Activated CD4-positive, alpha-beta memory T cell treated with anti-CD3 and anti-CD28 coated beads for 36 hours (primary cell): ENCODE measurements at regions not wholly inside any gene's neighbourhood (a gene's known extent, or its start where the extent isn't known, plus 50 kb on each side); places are given as distances from the start of the nearest gene placed in this dataset.
"Not testable (repeated sequence)": the region's sequence is repeated elsewhere in the genome, so short reads cannot be mapped to it uniquely, and the experiment has no call there.

Experiments
- CTCF ChIA-PET: fragments of 350-600 bp; sonication (Branson Sonifier 250); formaldehyde crosslinking; loops from one replicate; lab custom pipeline; 2021; ENCODE audit warnings: antibody characterized with exemption, inconsistent platforms; lab: Charles Lee
- POLR2A ChIA-PET: fragments of 350-600 bp; sonication (Branson Sonifier 250); formaldehyde crosslinking; loops from one replicate; lab custom pipeline; 2021; ENCODE audit warnings: antibody characterized with exemption; lab: Charles Lee
- DNase-seq: peaks from one replicate; pipeline ENCODE4 v3.0.0-alpha.2; 2020
- H3K27ac Mint-ChIP-seq: one replicate; pipeline ENCODE4 v1.8.0; 2021; ENCODE audit warnings: mixed read lengths
- H3K27me3 Mint-ChIP-seq: one replicate; pipeline ENCODE4 v1.8.0; 2021; ENCODE audit warnings: mixed read lengths
- H3K36me3 Mint-ChIP-seq: one replicate; pipeline ENCODE4 v1.8.0; 2021; ENCODE audit warnings: mixed read lengths
- H3K4me1 Mint-ChIP-seq: one replicate; pipeline ENCODE4 v1.8.0; 2021; ENCODE audit warnings: low read depth, mixed read lengths
- H3K4me3 Mint-ChIP-seq: one replicate; pipeline ENCODE4 v1.8.0; 2021; ENCODE audit warnings: mild to moderate bottlenecking, mixed read lengths
- H3K9me3 Mint-ChIP-seq: one replicate; pipeline ENCODE4 v1.8.0; 2021; ENCODE audit warnings: mixed read lengths
- intact Hi-C: fragments of 100-400 bp; cut with micrococcal nuclease; formaldehyde crosslinking; loops from one replicate; pipeline ENCODE4 v1.15.1; 2023

GRCh38 chr13:67421475-67421874 is 191.3 kb upstream of the PCDH9 start:
- ChIA-PET POLR2A (no interaction called here), CTCF (no interaction called here)
- DNase-seq = no peak
- intact Hi-C loops = no loop called here
- Mint-ChIP-seq H3K9me3 (no peaks in the 10 kb centered on the region), H3K4me3 (no peak overlapping the region), H3K27me3 (no peaks in the 10 kb centered on the region), H3K27ac (no peak overlapping the region), H3K4me1 (no peaks in the 10 kb centered on the region), H3K36me3 (no peaks in the 10 kb centered on the region)

DNA sequence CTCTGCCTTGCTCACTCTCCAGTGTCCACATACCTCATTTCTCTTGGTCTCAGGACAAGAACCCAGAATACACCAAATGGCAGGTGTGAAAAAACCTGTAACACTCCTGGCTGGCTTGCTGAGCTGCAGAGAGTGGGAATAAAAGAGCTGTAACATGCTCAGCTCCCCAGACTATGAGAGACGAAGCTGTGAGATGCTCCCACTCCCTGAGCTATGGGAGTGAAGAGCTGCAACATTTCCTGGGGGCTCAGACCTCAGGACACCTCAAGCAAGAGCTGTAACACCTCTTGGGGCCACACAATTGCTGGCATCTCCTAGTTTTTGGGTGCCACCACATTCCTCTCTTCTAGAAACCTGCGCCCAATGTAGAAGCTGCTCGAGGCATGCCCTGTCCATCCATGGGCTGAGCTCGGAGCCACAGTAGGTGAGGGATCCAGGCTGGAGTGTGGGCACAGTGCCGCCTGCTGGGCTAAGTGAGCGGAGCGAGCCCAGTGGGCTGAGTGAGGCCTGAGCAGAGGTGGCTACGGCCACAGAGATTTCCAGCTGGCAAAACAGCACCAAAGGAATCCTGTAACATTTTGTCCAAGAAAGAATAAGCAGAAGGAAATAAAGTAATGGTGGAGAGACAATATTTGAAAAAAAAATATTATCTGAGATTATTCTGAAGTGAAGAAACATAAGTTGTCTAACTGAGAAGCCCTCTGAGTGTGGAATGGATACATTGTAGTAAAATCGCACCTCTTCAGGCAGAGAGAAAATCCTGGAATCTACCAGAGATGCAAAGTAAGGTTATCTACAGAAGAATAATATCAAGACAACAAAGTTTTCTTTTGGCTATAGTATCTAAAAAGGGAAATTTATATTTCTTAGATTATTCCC is 186.2 kb upstream of the PCDH9 start:
- H3K36me3 Mint-ChIP-seq = no peaks in the 10 kb centered on the region
- no peak for DNase-seq
- H3K4me3 Mint-ChIP-seq = no peak overlapping the region
- intact Hi-C loops = no loop called here
- ChIA-PET CTCF (no interaction called here), POLR2A (no interaction called here)
- H3K4me1 Mint-ChIP-seq = no peaks in the 10 kb centered on the region
- no peaks in the 10 kb centered on the region for H3K27me3 Mint-ChIP-seq
- H3K9me3 Mint-ChIP-seq = no peaks in the 10 kb centered on the region
- H3K27ac Mint-ChIP-seq = no peak overlapping the region

GRCh38 chr13:67410645-67411044 is 180.5 kb upstream of the PCDH9 start:
- intact Hi-C loops = no loop called here
- H3K9me3 Mint-ChIP-seq = no peaks in the 10 kb centered on the region
- no peaks in the 10 kb centered on the region for H3K36me3 Mint-ChIP-seq
- H3K27ac Mint-ChIP-seq = no peak overlapping the region
- H3K4me3 Mint-ChIP-seq = no peak overlapping the region
- POLR2A ChIA-PET = no interaction called here
- H3K4me1 Mint-ChIP-seq = no peaks in the 10 kb centered on the region
- DNase-seq = no peak
- no peaks in the 10 kb centered on the region for H3K27me3 Mint-ChIP-seq
- CTCF ChIA-PET = no interaction called here

GRCh38 chr13:67408798-67409197 is 178.7 kb upstream of the PCDH9 start:
- DNase-seq = no peak
- intact Hi-C loops = no loop called here
- Mint-ChIP-seq H3K4me3 (no peak overlapping the region), H3K27me3 (no peaks in the 10 kb centered on the region), H3K27ac (no peak overlapping the region), H3K36me3 (no peaks in the 10 kb centered on the region), H3K9me3 (no peaks in the 10 kb centered on the region), H3K4me1 (no peaks in the 10 kb centered on the region)
- POLR2A ChIA-PET = no interaction called here
- CTCF ChIA-PET = no interaction called here

DNA sequence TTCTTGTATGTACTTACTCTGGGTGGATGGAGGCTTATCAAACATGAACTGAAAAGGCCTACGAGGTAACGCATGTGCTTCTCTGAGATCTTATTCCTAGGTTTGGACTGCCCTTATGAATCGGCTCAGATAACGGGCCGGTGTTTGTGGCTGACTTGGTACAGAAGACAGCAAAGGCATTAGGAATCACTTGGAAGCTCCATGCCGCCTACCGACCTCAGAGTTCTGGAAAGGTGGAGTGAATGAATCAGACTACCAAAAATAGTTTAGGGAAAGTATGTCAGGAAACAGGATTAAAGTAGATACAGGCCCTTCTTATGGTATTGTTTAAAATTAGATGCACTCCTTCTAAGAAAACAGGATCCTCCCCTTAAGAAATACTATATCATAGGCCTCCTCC is 172.4 kb upstream of the PCDH9 start:
- Mint-ChIP-seq H3K4me3 (no peak overlapping the region), H3K4me1 (no peaks in the 10 kb centered on the region), H3K27ac (no peak overlapping the region), H3K9me3 (peaks cover 10% of the 10 kb centered on the region), H3K36me3 (no peaks in the 10 kb centered on the region), H3K27me3 (no peaks in the 10 kb centered on the region)
- POLR2A ChIA-PET = no interaction called here
- no peak for DNase-seq
- intact Hi-C loops = no loop called here
- CTCF ChIA-PET = no interaction called here

DNA sequence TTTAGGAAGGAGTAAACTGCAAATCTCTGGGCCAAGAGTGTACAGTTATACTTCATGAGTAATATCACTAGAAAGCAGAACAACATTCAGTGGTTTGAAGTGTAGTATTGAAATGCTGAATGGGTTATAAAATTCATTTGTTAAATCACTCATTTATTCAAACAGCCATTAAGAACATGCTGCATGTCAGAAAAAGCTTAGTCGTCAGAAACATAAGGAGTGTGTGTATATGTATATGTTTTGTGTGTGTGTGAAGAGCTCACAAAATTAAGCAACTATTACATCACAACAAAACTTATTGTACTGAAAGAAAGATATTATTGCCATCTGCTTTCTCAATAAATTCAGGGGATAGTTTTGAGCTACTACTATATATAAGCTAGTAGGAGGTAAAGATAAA is 165.4 kb upstream of the PCDH9 start:
- CTCF ChIA-PET = no interaction called here
- H3K27me3 Mint-ChIP-seq = no peaks in the 10 kb centered on the region
- no peak overlapping the region for H3K27ac Mint-ChIP-seq
- peaks cover 10% of the 10 kb centered on the region for H3K9me3 Mint-ChIP-seq
- DNase-seq = no peak
- H3K36me3 Mint-ChIP-seq = no peaks in the 10 kb centered on the region
- H3K4me1 Mint-ChIP-seq = no peaks in the 10 kb centered on the region
- H3K4me3 Mint-ChIP-seq = no peak overlapping the region
- intact Hi-C loops = no loop called here
- POLR2A ChIA-PET = no interaction called here

DNA sequence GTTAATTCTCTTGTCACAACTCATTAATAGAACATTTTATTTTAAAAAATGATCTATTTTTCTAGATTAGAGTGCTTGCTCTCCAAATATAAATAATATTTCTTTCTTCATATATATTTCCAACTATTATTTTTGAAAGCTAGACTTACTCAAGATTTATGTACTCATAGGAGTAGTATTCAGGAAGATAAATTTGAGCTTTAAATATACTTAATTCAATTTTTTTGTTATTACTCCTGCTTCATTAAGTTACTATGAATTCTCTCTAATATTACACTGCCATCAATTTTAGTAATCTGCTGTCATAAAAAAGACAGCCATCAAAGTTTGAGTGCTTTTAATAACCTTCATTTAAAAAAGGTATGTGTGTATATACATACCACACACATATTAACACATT is 161.9 kb upstream of the PCDH9 start:
- Mint-ChIP-seq H3K27me3 (no peaks in the 10 kb centered on the region), H3K36me3 (no peaks in the 10 kb centered on the region), H3K9me3 (no peaks in the 10 kb centered on the region), H3K4me3 (no peak overlapping the region), H3K4me1 (no peaks in the 10 kb centered on the region), H3K27ac (no peak overlapping the region)
- intact Hi-C loops = no loop called here
- CTCF ChIA-PET = no interaction called here
- POLR2A ChIA-PET = no interaction called here
- no peak for DNase-seq

- ChIA-PET CTCF (no interaction called here), POLR2A (no interaction called here)
- Mint-ChIP-seq H3K27ac (no peak overlapping the region), H3K36me3 (no peaks in the 10 kb centered on the region), H3K4me3 (no peak overlapping the region), H3K9me3 (no peaks in the 10 kb centered on the region), H3K27me3 (no peaks in the 10 kb centered on the region), H3K4me1 (no peaks in the 10 kb centered on the region)
- DNase-seq = no peak
- intact Hi-C loops = no loop called here
These were observed 160.4 kb upstream of the PCDH9 start for GRCh38 chr13:67390462-67391086.

DNA sequence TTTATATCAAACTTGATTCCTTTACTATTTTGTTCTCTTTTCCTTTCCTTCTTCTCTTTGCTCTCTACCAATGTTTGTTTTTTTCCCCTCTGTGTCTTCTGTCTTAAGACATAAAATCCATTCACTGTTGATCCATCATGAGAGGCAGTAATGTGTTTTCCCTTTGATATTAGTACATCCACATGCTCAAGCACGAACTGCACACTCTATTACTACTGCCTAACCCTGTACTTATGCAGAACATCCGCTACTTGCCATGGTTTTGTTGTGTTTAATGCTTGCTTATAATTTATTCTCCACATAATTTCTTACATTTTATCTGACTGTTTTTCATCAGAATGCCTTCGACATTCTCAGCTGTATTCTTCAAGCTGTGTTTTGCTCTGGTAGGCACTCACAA is 159.0 kb upstream of the PCDH9 start:
- Mint-ChIP-seq H3K27ac (no peak overlapping the region), H3K4me1 (no peaks in the 10 kb centered on the region), H3K9me3 (no peaks in the 10 kb centered on the region), H3K27me3 (no peaks in the 10 kb centered on the region), H3K4me3 (no peak overlapping the region), H3K36me3 (no peaks in the 10 kb centered on the region)
- POLR2A ChIA-PET = no interaction called here
- no peak for DNase-seq
- intact Hi-C loops = no loop called here
- CTCF ChIA-PET = no interaction called here

- intact Hi-C loops, DNase-seq, H3K4me3 Mint-ChIP-seq, H3K4me1 Mint-ChIP-seq, H3K36me3 Mint-ChIP-seq, H3K27me3 Mint-ChIP-seq, H3K9me3 Mint-ChIP-seq, POLR2A ChIA-PET, CTCF ChIA-PET, H3K27ac Mint-ChIP-seq: not testable (repeated sequence)
These were observed 153.1 kb upstream of the PCDH9 start for GRCh38 chr13:67383109-67383757.

- no peak overlapping the region for H3K27ac Mint-ChIP-seq
- intact Hi-C loops = no loop called here
- H3K4me3 Mint-ChIP-seq = no peak overlapping the region
- ChIA-PET CTCF (no interaction called here), POLR2A (no interaction called here)
- no peaks in the 10 kb centered on the region for H3K27me3 Mint-ChIP-seq
- no peaks in the 10 kb centered on the region for H3K4me1 Mint-ChIP-seq
- H3K36me3 Mint-ChIP-seq = no peaks in the 10 kb centered on the region
- DNase-seq = no peak
- no peaks in the 10 kb centered on the region for H3K9me3 Mint-ChIP-seq
These were observed 147.8 kb upstream of the PCDH9 start for GRCh38 chr13:67377919-67378318.

- Mint-ChIP-seq H3K4me3 (no peak overlapping the region), H3K4me1 (no peaks in the 10 kb centered on the region), H3K36me3 (no peaks in the 10 kb centered on the region), H3K9me3 (no peaks in the 10 kb centered on the region), H3K27ac (no peak overlapping the region), H3K27me3 (no peaks in the 10 kb centered on the region)
- CTCF ChIA-PET = no interaction called here
- POLR2A ChIA-PET = no interaction called here
- DNase-seq = no peak
- intact Hi-C loops = no loop called here
These were observed 144.3 kb upstream of the PCDH9 start for GRCh38 chr13:67374391-67374790.
